ENCODE measurements at regions not wholly inside any gene's neighbourhood (a gene's known extent, or its start where the extent isn't known, plus 50 kb on each side); places are given as distances from the start of the nearest gene placed in this dataset.

- H2AK5ac ChIP-seq (ENCODE audit: low read depth, low read length) = no peak overlapping the region
- H3K18ac ChIP-seq (ENCODE audit: low read depth, low read length) = no peak overlapping the region
- no peak overlapping the region for H2BK15ac ChIP-seq (ENCODE audit: low read depth, low read length)
- no peaks in the 10 kb centered on the region for H3K9me1 ChIP-seq (ENCODE audit: insufficient read depth, low read length)
- no peak overlapping the region for H3K4ac ChIP-seq (ENCODE audit: low read depth, low read length)
- no peaks in the 10 kb centered on the region for H3K4me1 ChIP-seq (ENCODE audit: control insufficient read depth, insufficient read depth, low read length)
- H3K27ac ChIP-seq (ENCODE audit: insufficient read depth, low read length) = no peak overlapping the region
- ChIA-PET POLR2A (ENCODE audit: unreplicated experiment) (no interaction called here), CTCF (interaction anchor here (0.9 kb wide), 1 partner anchor 38 kb away, joined by 3 read pairs; no protein-coding TSS in a partner anchor)
- no peak overlapping the region for H2AK9ac ChIP-seq (replicated peaks; ENCODE audit: low read depth, low read length, poor library complexity)
- dilution Hi-C loops (cut with HindIII; ENCODE audit: low sequenced_read_pairs, unreplicated experiment) = no loop called here
- H2BK5ac ChIP-seq (ENCODE audit: low read depth, low read length, poor library complexity, severe bottlenecking) = no peak overlapping the region
- H4K5ac ChIP-seq (ENCODE audit: low read depth, low read length) = no peak overlapping the region
- H3K27me3 ChIP-seq (ENCODE audit: control insufficient read depth, insufficient read depth, low read length) = no peaks in the 10 kb centered on the region
- no peaks in the 10 kb centered on the region for H3K36me3 ChIP-seq (ENCODE audit: control insufficient read depth, insufficient read depth, low read length)
- no TSS peak for BruUV-seq (replicated peaks)
- 0% methylated on average over 1 of the region's 1 CpG; no CpG with 5 or more reads in 1 of the 2 experiments for WGBS, 2 experiments (ENCODE audit: extremely low coverage in 2 of 2, insufficient read length in 1 of 2)
- no peak overlapping the region for H3K4me3 ChIP-seq (ENCODE audit: insufficient read depth, low read depth, low read length)
- no peak overlapping the region for H3K4me2 ChIP-seq (ENCODE audit: low read depth, low read length)
- H4K20me1 ChIP-seq (ENCODE audit: insufficient read depth, low read length) = no peaks in the 10 kb centered on the region
- H2BK20ac ChIP-seq (ENCODE audit: low read depth, low read length) = no peak overlapping the region
- ATAC-seq (ENCODE audit: low read depth) (no peak), DNase-seq (no peak)
- no peaks in the 10 kb centered on the region for H3K9me3 ChIP-seq (ENCODE audit: control insufficient read depth, insufficient read depth, low read length)
- no peak overlapping the region for H2BK120ac ChIP-seq (ENCODE audit: low read depth, low read length)
- no peak overlapping the region for H2AFZ ChIP-seq (replicated peaks; ENCODE audit: low read length, poor library complexity)
- H4K8ac ChIP-seq (ENCODE audit: low read depth in 2 of 2, low read length in 2 of 2) = no peak overlapping the region
- H3K14ac ChIP-seq (replicated peaks; ENCODE audit: low read depth, low read length) = no peak overlapping the region
- TF ChIP-seq RFX5 (IDR thresholded peaks at IDR 0.05; ENCODE audit: low read depth, low read length) (no peak), USF2 (IDR thresholded peaks at IDR 0.05; ENCODE audit: low read depth, low read length) (no peak), CEBPB (IDR thresholded peaks at IDR 0.05; ENCODE audit: low read depth, low read length) (no peak)
- no peak overlapping the region for H3K9ac ChIP-seq (ENCODE audit: low read depth, low read length)
- intact Hi-C loops (cut with micrococcal nuclease) = no loop called here
- H3K56ac ChIP-seq (ENCODE audit: extremely low read depth, insufficient read depth, low read length) = no peak overlapping the region
- H4K91ac ChIP-seq (ENCODE audit: insufficient read depth, low read depth, low read length) = no peak overlapping the region
- H3K23ac ChIP-seq (ENCODE audit: low read depth, low read length) = no peak overlapping the region
- in situ Hi-C loops (cut with MboI; ENCODE audit: low sequenced_read_pairs) = no loop called here
- H3K79me1 ChIP-seq (ENCODE audit: low read depth in 1 of 2, low read length in 2 of 2) = no peaks in the 10 kb centered on the region
These were observed 375.7 kb upstream of the NPSR1 start for GRCh38 chr7:34282271-34282670.

All from IMR-90 (cell line).